ENCODE measurements at regions not wholly inside any gene's neighbourhood (a gene's known extent, or its start where the extent isn't known, plus 50 kb on each side); places are given as distances from the start of the nearest gene placed in this dataset.

DNA sequence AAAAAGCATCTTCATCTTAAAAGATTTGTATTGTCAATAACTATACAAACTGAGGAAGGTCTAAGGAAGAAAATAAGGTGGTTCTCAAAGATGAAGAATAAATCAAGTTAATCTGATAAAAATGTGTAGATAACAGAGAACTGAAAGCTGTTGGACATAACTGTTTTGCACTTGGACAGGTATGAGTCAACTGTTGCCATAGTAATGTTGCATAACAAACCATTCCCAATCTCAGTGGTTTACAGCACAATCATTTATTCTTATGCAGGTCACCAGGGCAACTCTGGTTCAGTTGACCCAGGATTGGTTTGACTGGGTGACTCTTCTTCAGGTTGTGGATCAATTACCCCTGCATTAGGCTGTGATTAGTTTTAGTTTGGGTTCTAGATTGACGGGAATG is 2197.7 kb downstream of the ARAP2 start:
- TF ChIP-seq, protein P1, sequence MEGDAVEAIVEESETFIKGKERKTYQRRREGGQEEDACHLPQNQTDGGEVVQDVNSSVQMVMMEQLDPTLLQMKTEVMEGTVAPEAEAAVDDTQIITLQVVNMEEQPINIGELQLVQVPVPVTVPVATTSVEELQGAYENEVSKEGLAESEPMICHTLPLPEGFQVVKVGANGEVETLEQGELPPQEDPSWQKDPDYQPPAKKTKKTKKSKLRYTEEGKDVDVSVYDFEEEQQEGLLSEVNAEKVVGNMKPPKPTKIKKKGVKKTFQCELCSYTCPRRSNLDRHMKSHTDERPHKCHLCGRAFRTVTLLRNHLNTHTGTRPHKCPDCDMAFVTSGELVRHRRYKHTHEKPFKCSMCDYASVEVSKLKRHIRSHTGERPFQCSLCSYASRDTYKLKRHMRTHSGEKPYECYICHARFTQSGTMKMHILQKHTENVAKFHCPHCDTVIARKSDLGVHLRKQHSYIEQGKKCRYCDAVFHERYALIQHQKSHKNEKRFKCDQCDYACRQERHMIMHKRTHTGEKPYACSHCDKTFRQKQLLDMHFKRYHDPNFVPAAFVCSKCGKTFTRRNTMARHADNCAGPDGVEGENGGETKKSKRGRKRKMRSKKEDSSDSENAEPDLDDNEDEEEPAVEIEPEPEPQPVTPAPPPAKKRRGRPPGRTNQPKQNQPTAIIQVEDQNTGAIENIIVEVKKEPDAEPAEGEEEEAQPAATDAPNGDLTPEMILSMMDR (conservative IDR thresholded peaks at IDR 0.05; ENCODE audit: low read length), result no peak
- TF ChIP-seq EZH2phosphoT487 (IDR thresholded peaks at IDR 0.05; ENCODE audit: borderline replicate concordance), result no peak

All from Loucy (cell line).